ENCODE measurements at regions not wholly inside any gene's neighbourhood (a gene's known extent, or its start where the extent isn't known, plus 50 kb on each side); places are given as distances from the start of the nearest gene placed in this dataset.

DNA sequence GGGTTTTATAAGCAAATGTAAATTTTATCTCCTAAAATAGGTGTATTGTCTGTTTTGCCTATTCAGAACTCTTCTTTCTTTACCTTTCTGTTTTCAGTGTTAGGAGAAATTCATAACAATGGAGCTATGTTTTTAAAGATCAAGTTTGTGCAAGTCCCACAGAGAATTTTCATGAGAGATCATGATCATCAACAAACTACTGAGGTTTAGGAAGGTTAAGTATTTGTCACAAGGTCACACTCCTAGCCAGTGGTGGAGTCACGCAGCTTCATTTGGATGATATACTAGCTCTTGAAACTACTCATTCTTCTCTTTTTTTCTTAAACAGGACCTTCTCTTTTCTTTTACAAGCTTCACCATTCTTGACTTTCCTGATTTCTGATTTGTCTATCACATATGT lies 892.6 kb upstream of the FRG1 start:
- DNase-seq: no peak

GRCh38 chr4:189049682-189050081 lies 891.0 kb upstream of the FRG1 start:
- DNase-seq: no peak

DNA sequence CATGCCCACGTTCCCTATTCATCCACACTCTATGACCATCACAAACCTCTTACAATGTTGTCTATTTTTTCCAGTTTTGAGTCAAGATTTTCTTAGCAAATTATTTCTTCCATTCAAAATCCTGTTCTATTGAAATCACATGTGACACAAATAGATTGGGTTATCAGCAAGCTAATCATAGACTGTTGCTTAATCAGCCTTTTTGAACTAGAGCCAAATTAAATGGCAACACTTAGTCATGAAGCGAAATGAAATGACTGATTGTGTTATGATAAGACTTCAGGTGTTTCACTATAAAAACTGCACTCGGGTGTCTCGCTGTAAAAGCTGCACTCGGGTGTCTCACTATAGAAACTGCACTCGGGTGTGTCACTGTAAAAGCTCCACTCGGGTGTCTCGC lies 890.0 kb upstream of the FRG1 start:
- DNase-seq: no peak

DNA sequence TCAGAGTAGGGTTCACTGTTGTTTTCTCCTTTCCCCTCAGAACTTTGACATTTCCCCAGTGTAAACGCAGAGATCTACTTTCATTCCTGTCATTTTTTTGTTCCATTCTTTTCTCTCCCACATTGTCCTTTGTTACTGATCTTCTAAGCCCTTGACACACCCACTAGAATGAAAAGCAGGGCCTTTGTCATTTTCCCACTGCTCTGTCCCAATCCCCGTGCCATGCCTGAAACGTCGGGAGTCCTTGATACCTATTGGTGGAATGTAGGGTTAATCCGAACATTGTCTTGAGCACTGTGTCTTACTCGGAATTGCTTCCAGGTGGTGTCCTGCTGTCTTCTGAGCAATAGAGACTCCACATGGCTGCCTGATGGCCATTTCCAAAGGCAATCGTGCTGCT lies 887.1 kb upstream of the FRG1 start:
- DNase-seq: no peak

DNA sequence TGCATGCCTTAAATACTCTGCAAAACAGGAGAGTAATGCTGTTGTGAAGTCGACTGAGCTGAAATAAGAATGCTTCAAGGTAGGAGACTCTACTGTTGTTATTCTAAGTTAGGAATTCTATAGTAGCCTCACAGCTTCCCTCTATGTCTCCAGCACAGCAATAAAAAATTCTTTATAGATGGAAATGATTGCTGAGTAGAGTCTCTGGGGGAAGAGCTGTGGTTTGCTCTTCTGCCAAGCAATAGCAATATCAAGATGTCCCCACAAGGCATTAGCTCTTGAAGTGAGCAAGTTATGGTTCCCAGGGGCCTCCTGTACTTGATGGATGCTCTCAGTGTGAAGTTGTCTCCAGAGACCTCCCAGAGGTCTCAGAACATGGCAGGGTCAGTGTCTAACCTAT lies 880.6 kb upstream of the FRG1 start:
- DNase-seq: no peak

GRCh38 chr4:189062047-189062820 lies 878.4 kb upstream of the FRG1 start:
- no peak for DNase-seq

GRCh38 chr4:189069772-189070171 lies 870.9 kb upstream of the FRG1 start:
- DNase-seq: no peak

DNA sequence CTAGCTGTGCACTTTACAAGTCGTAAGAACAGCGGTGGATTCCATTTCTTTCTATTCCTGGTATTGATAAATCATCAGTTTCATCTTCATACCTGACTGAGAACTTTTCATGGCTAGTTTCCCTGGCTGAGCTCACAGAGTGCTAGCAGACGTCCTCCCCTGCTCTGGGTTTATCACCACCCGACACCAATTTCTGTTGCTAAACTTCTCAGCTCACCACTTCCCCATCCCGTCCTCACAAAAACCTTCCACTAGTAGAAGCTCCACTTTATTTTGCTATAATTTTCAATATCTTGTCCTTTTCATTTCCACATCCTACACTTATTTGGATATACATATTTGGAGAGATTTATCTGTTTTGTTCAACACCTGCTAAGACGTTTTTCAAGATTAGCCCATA lies 869.4 kb upstream of the FRG1 start:
- no peak for DNase-seq

DNA sequence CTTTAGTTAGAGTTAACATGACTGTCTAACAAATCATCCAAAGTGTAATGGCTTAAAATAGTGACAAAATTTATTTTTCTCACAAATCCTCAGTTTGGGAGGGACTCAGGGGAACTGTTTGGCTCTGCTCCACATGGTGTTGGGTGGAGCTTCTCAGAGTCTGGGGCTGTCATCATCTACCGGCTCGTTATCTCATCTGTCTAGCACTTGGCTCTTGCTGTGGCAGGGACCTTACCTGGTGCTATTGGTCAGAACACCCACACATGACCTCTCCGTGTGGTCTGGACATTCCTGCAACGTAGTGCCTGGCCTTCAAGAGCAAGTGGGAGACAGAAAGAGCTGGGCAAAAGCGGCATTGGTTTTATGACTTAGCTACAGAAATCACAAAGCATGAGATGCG lies 866.9 kb upstream of the FRG1 start:
- DNase-seq: no peak

DNA sequence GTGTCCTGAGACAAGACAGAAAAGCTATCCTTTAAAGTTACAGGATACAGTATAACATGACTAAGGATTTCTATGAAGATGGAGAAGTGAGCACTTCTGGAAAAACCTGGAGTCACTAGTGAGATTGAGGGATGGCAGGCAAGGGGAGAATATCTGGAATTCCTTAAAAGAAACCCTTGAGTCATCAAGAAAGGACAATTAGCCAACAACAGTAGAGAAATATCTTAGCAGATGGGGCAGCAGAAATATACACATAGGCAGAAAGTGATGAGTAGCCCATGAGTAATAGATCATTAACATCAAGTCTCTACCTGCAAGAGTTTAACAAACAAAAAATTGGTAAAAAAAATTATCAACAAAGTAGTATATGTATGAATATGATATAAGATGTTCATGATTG lies 858.8 kb upstream of the FRG1 start:
- no peak for DNase-seq

GRCh38 chr4:189083769-189084168 lies 856.9 kb upstream of the FRG1 start:
- no peak for DNase-seq

GRCh38 chr4:189084671-189085070 lies 856.0 kb upstream of the FRG1 start:
- DNase-seq: no peak

- DNase-seq: no peak
Observed at GRCh38 chr4:189087971-189088370, 852.7 kb upstream of the FRG1 start.

- DNase-seq: no peak
Observed at GRCh38 chr4:189088780-189089179, 851.9 kb upstream of the FRG1 start.

- DNase-seq: no peak
Observed at GRCh38 chr4:189090174-189090814, 850.4 kb upstream of the FRG1 start.

GRCh38 chr4:189092581-189092980 lies 848.1 kb upstream of the FRG1 start:
- no peak for DNase-seq

GRCh38 chr4:189096108-189096507 lies 844.6 kb upstream of the FRG1 start:
- DNase-seq: no peak

DNA sequence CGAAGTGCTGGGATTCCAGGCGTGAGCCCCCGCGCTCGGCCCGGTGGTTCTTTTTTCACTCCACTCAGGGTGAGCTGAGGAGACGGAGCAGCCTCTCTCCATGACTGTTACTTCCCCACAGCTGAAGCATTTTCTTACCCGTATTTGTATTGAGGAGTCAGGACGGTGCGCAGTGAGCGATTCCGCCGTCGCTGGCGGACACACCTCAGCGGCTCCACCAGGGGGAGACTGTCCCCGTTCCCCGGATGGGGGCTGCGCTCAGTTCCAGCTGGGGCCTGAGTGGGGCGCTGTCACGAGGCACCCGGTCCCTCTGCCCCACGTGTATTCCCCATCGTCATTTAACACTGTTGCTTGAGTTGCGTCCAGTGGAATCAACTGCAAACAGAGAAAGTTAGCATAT lies 844.0 kb upstream of the FRG1 start:
- DNase-seq: no peak

DNA sequence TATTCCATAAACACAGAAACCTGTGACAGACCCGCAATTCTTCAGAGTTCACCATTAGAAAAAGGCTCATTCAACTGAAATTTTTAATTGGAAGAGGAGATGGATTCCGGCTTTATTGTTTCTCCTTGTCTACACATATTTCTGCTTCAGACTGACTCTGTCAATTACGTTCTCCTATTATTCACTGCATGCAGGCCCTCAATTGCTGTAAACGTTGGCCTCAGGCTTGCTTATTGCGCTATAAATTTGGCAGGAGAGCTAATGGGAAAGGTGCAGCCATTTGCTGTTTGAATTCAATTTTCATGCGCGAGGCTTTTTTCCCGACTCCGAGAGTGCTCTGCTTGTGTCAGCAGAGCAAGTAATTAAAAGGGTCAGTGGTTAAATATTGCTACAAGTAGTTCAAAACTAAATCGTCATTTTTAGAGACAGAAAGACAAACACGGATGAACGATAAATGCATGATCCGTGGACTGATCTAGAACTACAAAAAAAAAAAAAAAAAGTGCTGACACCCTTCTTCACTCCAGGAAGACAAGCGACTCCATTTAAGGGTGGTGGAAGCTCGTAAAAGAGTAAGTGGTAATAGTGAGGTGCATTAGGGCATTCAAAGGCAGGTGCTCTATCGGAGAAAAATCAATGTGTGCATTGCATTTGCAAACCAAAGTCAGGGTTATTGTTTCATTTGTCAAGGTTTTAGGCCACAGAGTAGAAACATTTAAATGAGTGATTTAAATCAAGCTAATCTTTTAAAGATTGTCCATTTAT lies 841.6 kb upstream of the FRG1 start:
- DNase-seq: no peak

- DNase-seq: no peak
Observed at GRCh38 chr4:189113389-189113888, 827.2 kb upstream of the FRG1 start.

GRCh38 chr4:189117426-189117825 lies 823.2 kb upstream of the FRG1 start:
- no peak for DNase-seq

DNA sequence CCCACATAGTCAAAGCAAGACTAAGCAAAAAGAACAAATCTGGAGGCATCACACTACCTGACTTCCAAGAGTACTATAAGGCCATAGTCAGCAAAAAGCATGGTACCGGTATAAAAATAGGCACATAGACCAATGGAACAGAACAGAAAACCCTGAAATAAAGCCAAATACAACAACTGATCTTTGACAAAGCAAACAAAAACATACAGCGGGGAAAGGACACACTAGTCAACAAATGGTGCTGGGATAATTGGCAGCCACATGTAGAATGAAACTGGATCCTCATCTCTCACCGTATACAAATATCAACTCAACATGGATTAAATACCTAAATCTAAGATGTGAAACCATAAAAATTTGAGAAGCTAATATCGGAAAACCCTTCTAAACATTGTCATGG lies 819.3 kb upstream of the FRG1 start:
- DNase-seq: no peak

GRCh38 chr4:189124149-189124758 lies 816.4 kb upstream of the FRG1 start:
- DNase-seq: no peak

Data from MV-4-11 (cell line).